HL-60 (cell line): ENCODE measurements at regions not wholly inside any gene's neighbourhood (a gene's known extent, or its start where the extent isn't known, plus 50 kb on each side); places are given as distances from the start of the nearest gene placed in this dataset.
"Not testable (repeated sequence)": the region's sequence is repeated elsewhere in the genome, so short reads cannot be mapped to it uniquely, and the experiment has no call there.

Experiments used
- DNase-seq, 2 experiments: peaks; one replicate each; pipeline ENCODE4 v3.0.0-alpha.2; 2010 to 2020; ENCODE audit warnings: low read depth in 1 of 2, low spot score in 1 of 2
- H3K27ac ChIP-seq: fragments of 250-450 bp; sonication (Bioruptor Pico); replicated peaks from 2 replicates; pipeline ENCODE4 v1.5.1; 2020; ENCODE audit warnings: mild to moderate bottlenecking, moderate library complexity
- H3K27me3 ChIP-seq: fragments of 250-450 bp; sonication (Bioruptor Pico); 2 replicates; pipeline ENCODE4 v1.5.1; 2021; ENCODE audit warnings: mild to moderate bottlenecking, moderate library complexity; ENCODE audit not compliant: insufficient read depth, poor library complexity, severe bottlenecking
- H3K4me3 ChIP-seq: replicated peaks from 2 replicates; pipeline ENCODE4 v1.5.1; 2011; ENCODE audit warnings: mild to moderate bottlenecking, control low read depth, low read length; ENCODE audit not compliant: insufficient read depth
- CTCF ChIP-seq: IDR thresholded peaks from one replicate; pipeline ENCODE4 v1.5.1; 2011; ENCODE audit warnings: low read length, control low read depth, inconsistent platforms; ENCODE audit not compliant: insufficient read depth
- GABPA ChIP-seq: IDR thresholded peaks from 2 replicates; pipeline ENCODE4 v1.6.1; 2012; ENCODE audit warnings: low read depth
- POLR2AphosphoS5 ChIP-seq: IDR thresholded peaks from 2 replicates; pipeline ENCODE4 v1.6.1; 2012; ENCODE audit warnings: low read depth
- SPI1 ChIP-seq: IDR thresholded peaks from 2 replicates; pipeline ENCODE4 v1.6.1; 2012; ENCODE audit warnings: low read depth, mild to moderate bottlenecking, borderline replicate concordance
- TF ChIP-seq, protein P1 (sequence below): IDR thresholded peaks from 2 replicates; pipeline ENCODE4 v1.6.1; 2012; ENCODE audit warnings: low read depth; ENCODE audit not compliant: insufficient replicate concordance

DNA sequence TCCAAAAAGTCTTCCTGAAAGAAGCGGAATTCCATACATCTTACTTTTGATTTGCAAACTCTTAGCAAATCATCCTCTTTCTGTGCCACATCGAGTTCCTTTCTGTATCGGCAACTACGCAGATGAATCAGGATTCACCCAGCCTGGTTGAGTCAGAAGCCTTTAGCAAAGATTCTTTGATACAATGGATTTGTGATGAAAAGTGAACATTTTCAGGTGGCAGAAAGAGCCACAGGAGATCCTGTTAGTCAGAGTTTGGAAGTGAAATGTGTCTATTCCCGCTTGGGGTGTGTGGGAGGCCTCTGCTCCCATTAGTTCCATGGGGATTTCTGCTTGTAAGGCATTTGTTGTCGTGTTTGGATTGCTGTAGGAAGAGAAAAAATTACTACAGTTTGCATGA is 351.8 kb upstream of the WWC1 start:
- Histone ChIP-seq H3K4me3 (no peak overlapping the region), H3K27ac (no peak overlapping the region), H3K27me3 (no peaks in the 10 kb centered on the region)
- TF ChIP-seq GABPA (no peak), CTCF (no peak), SPI1 (no peak), POLR2AphosphoS5 (no peak)
- TF ChIP-seq, protein P1, sequence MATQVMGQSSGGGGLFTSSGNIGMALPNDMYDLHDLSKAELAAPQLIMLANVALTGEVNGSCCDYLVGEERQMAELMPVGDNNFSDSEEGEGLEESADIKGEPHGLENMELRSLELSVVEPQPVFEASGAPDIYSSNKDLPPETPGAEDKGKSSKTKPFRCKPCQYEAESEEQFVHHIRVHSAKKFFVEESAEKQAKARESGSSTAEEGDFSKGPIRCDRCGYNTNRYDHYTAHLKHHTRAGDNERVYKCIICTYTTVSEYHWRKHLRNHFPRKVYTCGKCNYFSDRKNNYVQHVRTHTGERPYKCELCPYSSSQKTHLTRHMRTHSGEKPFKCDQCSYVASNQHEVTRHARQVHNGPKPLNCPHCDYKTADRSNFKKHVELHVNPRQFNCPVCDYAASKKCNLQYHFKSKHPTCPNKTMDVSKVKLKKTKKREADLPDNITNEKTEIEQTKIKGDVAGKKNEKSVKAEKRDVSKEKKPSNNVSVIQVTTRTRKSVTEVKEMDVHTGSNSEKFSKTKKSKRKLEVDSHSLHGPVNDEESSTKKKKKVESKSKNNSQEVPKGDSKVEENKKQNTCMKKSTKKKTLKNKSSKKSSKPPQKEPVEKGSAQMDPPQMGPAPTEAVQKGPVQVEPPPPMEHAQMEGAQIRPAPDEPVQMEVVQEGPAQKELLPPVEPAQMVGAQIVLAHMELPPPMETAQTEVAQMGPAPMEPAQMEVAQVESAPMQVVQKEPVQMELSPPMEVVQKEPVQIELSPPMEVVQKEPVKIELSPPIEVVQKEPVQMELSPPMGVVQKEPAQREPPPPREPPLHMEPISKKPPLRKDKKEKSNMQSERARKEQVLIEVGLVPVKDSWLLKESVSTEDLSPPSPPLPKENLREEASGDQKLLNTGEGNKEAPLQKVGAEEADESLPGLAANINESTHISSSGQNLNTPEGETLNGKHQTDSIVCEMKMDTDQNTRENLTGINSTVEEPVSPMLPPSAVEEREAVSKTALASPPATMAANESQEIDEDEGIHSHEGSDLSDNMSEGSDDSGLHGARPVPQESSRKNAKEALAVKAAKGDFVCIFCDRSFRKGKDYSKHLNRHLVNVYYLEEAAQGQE = no peak
- DNase-seq = no peak

DNA sequence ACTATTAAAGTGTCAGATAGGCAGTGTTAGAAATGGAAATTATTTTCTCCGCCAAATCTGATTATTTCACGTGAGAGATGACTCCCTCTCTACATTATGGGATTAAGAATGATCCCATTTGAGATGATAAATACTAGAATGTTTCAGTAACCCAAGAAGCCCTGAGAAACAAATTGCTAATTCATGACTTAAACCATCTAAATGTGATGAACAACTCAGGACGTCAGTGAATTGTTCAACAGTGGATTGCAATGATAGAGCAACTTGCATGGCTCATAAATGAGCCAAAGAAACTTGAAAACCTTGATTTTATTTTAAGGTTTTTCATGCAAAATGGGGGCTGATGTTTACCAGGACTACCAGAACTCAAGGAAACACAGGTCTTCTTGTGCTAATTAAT is 350.5 kb upstream of the WWC1 start:
- no peak for TF ChIP-seq POLR2AphosphoS5
- no peak for TF ChIP-seq CTCF
- TF ChIP-seq, protein P1 = no peak
- no peak for TF ChIP-seq SPI1
- TF ChIP-seq GABPA = no peak
- Histone ChIP-seq H3K27ac (no peak overlapping the region), H3K4me3 (no peak overlapping the region), H3K27me3 (no peaks in the 10 kb centered on the region)
- no peak for DNase-seq

DNA sequence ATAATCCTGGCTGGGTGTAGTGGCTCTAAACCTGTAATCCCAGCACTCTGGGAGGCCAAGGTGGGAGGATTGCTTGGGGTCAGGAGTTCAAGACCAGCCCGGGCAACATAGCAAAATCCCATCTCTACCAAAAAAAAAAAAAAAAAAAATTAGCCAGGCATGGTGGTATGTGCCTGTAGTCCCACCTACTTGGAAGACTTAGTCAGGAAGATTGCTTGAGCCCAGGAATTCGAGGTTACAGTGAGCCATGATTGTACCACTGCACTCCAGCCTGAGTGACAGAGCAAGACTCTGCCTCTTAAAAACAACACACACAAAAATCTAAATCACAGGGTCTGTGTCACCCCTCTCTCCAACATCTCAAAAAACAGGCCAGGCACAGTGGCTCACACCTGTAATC is 349.9 kb upstream of the WWC1 start:
- H3K27me3 ChIP-seq, DNase-seq, H3K4me3 ChIP-seq, H3K27ac ChIP-seq: not testable (repeated sequence)

DNA sequence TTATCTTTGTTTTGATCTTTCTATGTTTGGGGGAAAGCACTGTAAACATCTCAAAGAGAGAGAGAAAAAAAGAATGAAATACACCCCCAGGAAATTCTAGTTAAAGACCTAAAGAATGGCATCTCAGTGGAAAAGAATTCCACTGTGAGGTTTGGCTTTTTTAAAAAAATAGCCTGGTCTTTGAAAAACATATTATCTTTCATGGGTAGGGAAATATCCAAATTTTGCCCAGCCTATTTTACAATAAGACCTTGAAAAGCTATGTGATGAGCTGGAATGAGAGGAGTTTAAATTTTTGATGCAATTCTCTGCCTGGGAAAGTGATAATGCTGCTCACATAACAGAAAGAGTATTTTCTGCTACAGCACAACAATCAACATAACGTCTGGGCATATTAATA is 348.1 kb upstream of the WWC1 start:
- H3K27ac ChIP-seq = no peak overlapping the region
- H3K4me3 ChIP-seq = no peak overlapping the region
- no peak for DNase-seq
- TF ChIP-seq POLR2AphosphoS5 (no peak), GABPA (no peak), SPI1 (no peak), CTCF (no peak)
- TF ChIP-seq, protein P1 = no peak
- no peaks in the 10 kb centered on the region for H3K27me3 ChIP-seq
